Vagina (tissue), 2 donors: ENCODE measurements at regions not wholly inside any gene's neighbourhood (a gene's known extent, or its start where the extent isn't known, plus 50 kb on each side); places are given as distances from the start of the nearest gene placed in this dataset.

Experiments used
- DNase-seq, 2 donors: peaks; one replicate each; pipeline ENCODE4 v3.0.0-alpha.2; 2017; ENCODE audit errors: extremely low spot score in 2 of 2
- H3K27ac ChIP-seq: fragments of 200-600 bp; sonication (generic); one replicate; pipeline ENCODE4 v1.5.1; 2019
- H3K27me3 ChIP-seq: fragments of 200-600 bp; sonication (generic); one replicate; pipeline ENCODE4 v1.5.1; 2019
- H3K36me3 ChIP-seq, 2 donors: fragments of 200-600 bp; sonication (generic); one replicate each; pipeline ENCODE4 v1.5.1; 2017 to 2019
- H3K4me1 ChIP-seq: fragments of 200-600 bp; sonication (generic); one replicate; pipeline ENCODE4 v1.5.1; 2019
- H3K4me3 ChIP-seq, 2 donors: fragments of 200-600 bp; sonication (generic); 1 replicate in 1 of 2; 2 replicates in 1 of 2; pipeline ENCODE4 v1.5.1; 2016 to 2019
- H3K9me3 ChIP-seq: fragments of 200-600 bp; sonication (generic); one replicate; pipeline ENCODE4 v1.5.1; 2019
- CTCF ChIP-seq, 3 experiments: fragments of 450-650 bp in 2 of 3; fragments of 200-600 bp in 1 of 3; sonication (generic) in 1 of 3; IDR thresholded peaks; one replicate each; pipeline ENCODE4 v1.5.1; 2017 to 2019; ENCODE audit warnings: antibody characterized with exemption in 3 of 3, mild to moderate bottlenecking in 2 of 3, moderate library complexity in 2 of 3
- POLR2A ChIP-seq, 2 donors: fragments of 450-650 bp; IDR thresholded peaks; one replicate each; pipeline ENCODE4 v1.6.1; 2017; ENCODE audit warnings: antibody characterized with exemption in 2 of 2, mild to moderate bottlenecking in 2 of 2, moderate library complexity in 2 of 2
- POLR2AphosphoS5 ChIP-seq, 2 donors: sonication (generic); formaldehyde crosslinking; IDR thresholded peaks; one replicate each; pipeline ENCODE4 v1.9.0; 2017; ENCODE audit warnings: antibody characterized with exemption in 2 of 2, mild to moderate bottlenecking in 2 of 2, low read depth in 1 of 2; ENCODE audit not compliant: insufficient read depth in 1 of 2
- intact Hi-C: fragments of 100-400 bp; cut with DNase I; formaldehyde crosslinking; loops from one replicate; pipeline ENCODE4 v1.15.1; 2023

GRCh38 chr13:63393112-63393511 is 1977.5 kb upstream of the PCDH20 start:
- no peak overlapping the region for H3K27ac ChIP-seq
- H3K27me3 ChIP-seq: no peaks in the 10 kb centered on the region
- H3K9me3 ChIP-seq: no peaks in the 10 kb centered on the region
- no peaks in the 10 kb centered on the region for H3K4me1 ChIP-seq
- TF ChIP-seq POLR2A (IDR thresholded peaks at IDR 0.05): no peak
- TF ChIP-seq CTCF (IDR thresholded peaks at IDR 0.05): no peak
- no peak for TF ChIP-seq POLR2AphosphoS5 (IDR thresholded peaks at IDR 0.05; ENCODE audit: insufficient read depth in 1 of 2, low read depth in 1 of 2)
- intact Hi-C loops: no loop called here
- H3K4me3 ChIP-seq: no peak overlapping the region
- H3K36me3 ChIP-seq: no peaks in the 10 kb centered on the region
- no peak for DNase-seq

GRCh38 chr13:63389756-63390155 is 1974.1 kb upstream of the PCDH20 start:
- TF ChIP-seq POLR2A (IDR thresholded peaks at IDR 0.05) (no peak), CTCF (IDR thresholded peaks at IDR 0.05) (no peak), POLR2AphosphoS5 (IDR thresholded peaks at IDR 0.05; ENCODE audit: insufficient read depth in 1 of 2, low read depth in 1 of 2) (no peak)
- intact Hi-C loops: no loop called here
- no peaks in the 10 kb centered on the region for H3K36me3 ChIP-seq
- H3K27ac ChIP-seq: no peak overlapping the region
- no peaks in the 10 kb centered on the region for H3K4me1 ChIP-seq
- H3K4me3 ChIP-seq: no peak overlapping the region
- DNase-seq: no peak
- no peaks in the 10 kb centered on the region for H3K9me3 ChIP-seq
- H3K27me3 ChIP-seq: no peaks in the 10 kb centered on the region

- H3K27me3 ChIP-seq: no peaks in the 10 kb centered on the region
- no peak for DNase-seq
- intact Hi-C loops: no loop called here
- H3K36me3 ChIP-seq: no peaks in the 10 kb centered on the region
- no peaks in the 10 kb centered on the region for H3K9me3 ChIP-seq
- TF ChIP-seq POLR2A (IDR thresholded peaks at IDR 0.05): no peak
- TF ChIP-seq POLR2AphosphoS5 (IDR thresholded peaks at IDR 0.05; ENCODE audit: insufficient read depth in 1 of 2, low read depth in 1 of 2): no peak
- no peak for TF ChIP-seq CTCF (IDR thresholded peaks at IDR 0.05)
- H3K27ac ChIP-seq: no peak overlapping the region
- H3K4me1 ChIP-seq: no peaks in the 10 kb centered on the region
- no peak overlapping the region for H3K4me3 ChIP-seq
Measured at GRCh38 chr13:63381078-63381859, 1965.6 kb upstream of the PCDH20 start.

- H3K9me3 ChIP-seq: no peaks in the 10 kb centered on the region
- intact Hi-C loops: no loop called here
- H3K36me3 ChIP-seq: no peaks in the 10 kb centered on the region
- no peaks in the 10 kb centered on the region for H3K4me1 ChIP-seq
- DNase-seq: no peak
- TF ChIP-seq POLR2A (IDR thresholded peaks at IDR 0.05) (no peak), CTCF (IDR thresholded peaks at IDR 0.05) (no peak), POLR2AphosphoS5 (IDR thresholded peaks at IDR 0.05; ENCODE audit: insufficient read depth in 1 of 2, low read depth in 1 of 2) (no peak)
- H3K4me3 ChIP-seq: no peak overlapping the region
- H3K27me3 ChIP-seq: no peaks in the 10 kb centered on the region
- H3K27ac ChIP-seq: no peak overlapping the region
Measured at GRCh38 chr13:63377986-63378385, 1962.3 kb upstream of the PCDH20 start.

GRCh38 chr13:63370101-63370500 is 1954.5 kb upstream of the PCDH20 start:
- intact Hi-C loops: no loop called here

More at GRCh38 chr13:63370101-63370500, 1954.5 kb upstream of the PCDH20 start:
- H3K9me3 ChIP-seq: no peaks in the 10 kb centered on the region
- no peak overlapping the region for H3K27ac ChIP-seq
- TF ChIP-seq POLR2AphosphoS5 (IDR thresholded peaks at IDR 0.05; ENCODE audit: insufficient read depth in 1 of 2, low read depth in 1 of 2): no peak
- DNase-seq: no peak
- H3K27me3 ChIP-seq: no peaks in the 10 kb centered on the region
- H3K36me3 ChIP-seq: no peaks in the 10 kb centered on the region
- no peak overlapping the region for H3K4me3 ChIP-seq
- H3K4me1 ChIP-seq: no peaks in the 10 kb centered on the region
